ENCODE measurements at regions not wholly inside any gene's neighbourhood (a gene's known extent, or its start where the extent isn't known, plus 50 kb on each side); places are given as distances from the start of the nearest gene placed in this dataset.

DNA sequence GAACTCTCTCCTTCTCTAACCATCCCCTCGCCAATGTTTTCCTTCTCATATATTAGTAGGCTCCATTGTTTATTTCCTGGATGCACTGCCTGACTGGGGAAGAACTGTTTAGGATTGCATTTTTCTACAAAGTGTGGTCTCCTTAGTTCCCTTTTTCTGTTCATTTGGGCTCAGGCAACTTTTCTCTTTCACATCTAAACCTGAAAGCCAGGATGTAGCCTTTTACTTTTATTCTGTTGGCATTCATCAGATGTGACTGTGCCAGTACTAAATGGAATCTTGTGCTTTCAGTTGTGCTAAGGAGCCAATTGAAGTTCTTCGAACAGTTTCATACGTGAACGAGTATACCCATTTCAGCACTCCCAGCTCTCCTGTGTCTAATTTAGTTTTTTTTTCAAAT is 59.8 kb downstream of the DDIT4L start:
- ATAC-seq (no peak), DNase-seq (ENCODE audit: low spot score) (no peak)
- Mint-ChIP-seq H3K36me3 (ENCODE audit: low read depth) (no peaks in the 10 kb centered on the region), H3K27me3 (ENCODE audit: insufficient read depth, low read depth, poor library complexity) (no peaks in the 10 kb centered on the region), H3K9me3 (no peaks in the 10 kb centered on the region; the same call in 1 of the 3 replicates), H3K27ac (no peak overlapping the region), H3K4me3 (no peak overlapping the region), H3K4me1 (no peaks in the 10 kb centered on the region)
- H2AFZ ChIP-seq, result no peak overlapping the region
- no peak overlapping the region for H3K27ac ChIP-seq (ENCODE audit: low read depth)
- no peaks in the 10 kb centered on the region for H3K36me3 ChIP-seq (ENCODE audit: insufficient read depth)
- no peaks in the 10 kb centered on the region for H3K79me2 ChIP-seq (replicated peaks; ENCODE audit: insufficient read depth)
- H3K27me3 ChIP-seq (ENCODE audit: insufficient read depth), result no peaks in the 10 kb centered on the region
- H3K4me3 ChIP-seq, result no peak overlapping the region
- no peaks in the 10 kb centered on the region for H3F3A ChIP-seq (replicated peaks; ENCODE audit: low read depth)
- H4K20me1 ChIP-seq (replicated peaks; ENCODE audit: insufficient read depth), result no peaks in the 10 kb centered on the region
- TF ChIP-seq, protein P1, sequence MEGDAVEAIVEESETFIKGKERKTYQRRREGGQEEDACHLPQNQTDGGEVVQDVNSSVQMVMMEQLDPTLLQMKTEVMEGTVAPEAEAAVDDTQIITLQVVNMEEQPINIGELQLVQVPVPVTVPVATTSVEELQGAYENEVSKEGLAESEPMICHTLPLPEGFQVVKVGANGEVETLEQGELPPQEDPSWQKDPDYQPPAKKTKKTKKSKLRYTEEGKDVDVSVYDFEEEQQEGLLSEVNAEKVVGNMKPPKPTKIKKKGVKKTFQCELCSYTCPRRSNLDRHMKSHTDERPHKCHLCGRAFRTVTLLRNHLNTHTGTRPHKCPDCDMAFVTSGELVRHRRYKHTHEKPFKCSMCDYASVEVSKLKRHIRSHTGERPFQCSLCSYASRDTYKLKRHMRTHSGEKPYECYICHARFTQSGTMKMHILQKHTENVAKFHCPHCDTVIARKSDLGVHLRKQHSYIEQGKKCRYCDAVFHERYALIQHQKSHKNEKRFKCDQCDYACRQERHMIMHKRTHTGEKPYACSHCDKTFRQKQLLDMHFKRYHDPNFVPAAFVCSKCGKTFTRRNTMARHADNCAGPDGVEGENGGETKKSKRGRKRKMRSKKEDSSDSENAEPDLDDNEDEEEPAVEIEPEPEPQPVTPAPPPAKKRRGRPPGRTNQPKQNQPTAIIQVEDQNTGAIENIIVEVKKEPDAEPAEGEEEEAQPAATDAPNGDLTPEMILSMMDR (conservative IDR thresholded peaks at IDR 0.05; ENCODE audit: low read depth in 2 of 2), result no peak
- TF ChIP-seq, protein P2, sequence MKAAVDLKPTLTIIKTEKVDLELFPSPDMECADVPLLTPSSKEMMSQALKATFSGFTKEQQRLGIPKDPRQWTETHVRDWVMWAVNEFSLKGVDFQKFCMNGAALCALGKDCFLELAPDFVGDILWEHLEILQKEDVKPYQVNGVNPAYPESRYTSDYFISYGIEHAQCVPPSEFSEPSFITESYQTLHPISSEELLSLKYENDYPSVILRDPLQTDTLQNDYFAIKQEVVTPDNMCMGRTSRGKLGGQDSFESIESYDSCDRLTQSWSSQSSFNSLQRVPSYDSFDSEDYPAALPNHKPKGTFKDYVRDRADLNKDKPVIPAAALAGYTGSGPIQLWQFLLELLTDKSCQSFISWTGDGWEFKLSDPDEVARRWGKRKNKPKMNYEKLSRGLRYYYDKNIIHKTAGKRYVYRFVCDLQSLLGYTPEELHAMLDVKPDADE (IDR thresholded peaks at IDR 0.05), result no peak
- no peak for TF ChIP-seq STAT1 (IDR thresholded peaks at IDR 0.05; ENCODE audit: unreplicated experiment)
- TF ChIP-seq, protein P3, sequence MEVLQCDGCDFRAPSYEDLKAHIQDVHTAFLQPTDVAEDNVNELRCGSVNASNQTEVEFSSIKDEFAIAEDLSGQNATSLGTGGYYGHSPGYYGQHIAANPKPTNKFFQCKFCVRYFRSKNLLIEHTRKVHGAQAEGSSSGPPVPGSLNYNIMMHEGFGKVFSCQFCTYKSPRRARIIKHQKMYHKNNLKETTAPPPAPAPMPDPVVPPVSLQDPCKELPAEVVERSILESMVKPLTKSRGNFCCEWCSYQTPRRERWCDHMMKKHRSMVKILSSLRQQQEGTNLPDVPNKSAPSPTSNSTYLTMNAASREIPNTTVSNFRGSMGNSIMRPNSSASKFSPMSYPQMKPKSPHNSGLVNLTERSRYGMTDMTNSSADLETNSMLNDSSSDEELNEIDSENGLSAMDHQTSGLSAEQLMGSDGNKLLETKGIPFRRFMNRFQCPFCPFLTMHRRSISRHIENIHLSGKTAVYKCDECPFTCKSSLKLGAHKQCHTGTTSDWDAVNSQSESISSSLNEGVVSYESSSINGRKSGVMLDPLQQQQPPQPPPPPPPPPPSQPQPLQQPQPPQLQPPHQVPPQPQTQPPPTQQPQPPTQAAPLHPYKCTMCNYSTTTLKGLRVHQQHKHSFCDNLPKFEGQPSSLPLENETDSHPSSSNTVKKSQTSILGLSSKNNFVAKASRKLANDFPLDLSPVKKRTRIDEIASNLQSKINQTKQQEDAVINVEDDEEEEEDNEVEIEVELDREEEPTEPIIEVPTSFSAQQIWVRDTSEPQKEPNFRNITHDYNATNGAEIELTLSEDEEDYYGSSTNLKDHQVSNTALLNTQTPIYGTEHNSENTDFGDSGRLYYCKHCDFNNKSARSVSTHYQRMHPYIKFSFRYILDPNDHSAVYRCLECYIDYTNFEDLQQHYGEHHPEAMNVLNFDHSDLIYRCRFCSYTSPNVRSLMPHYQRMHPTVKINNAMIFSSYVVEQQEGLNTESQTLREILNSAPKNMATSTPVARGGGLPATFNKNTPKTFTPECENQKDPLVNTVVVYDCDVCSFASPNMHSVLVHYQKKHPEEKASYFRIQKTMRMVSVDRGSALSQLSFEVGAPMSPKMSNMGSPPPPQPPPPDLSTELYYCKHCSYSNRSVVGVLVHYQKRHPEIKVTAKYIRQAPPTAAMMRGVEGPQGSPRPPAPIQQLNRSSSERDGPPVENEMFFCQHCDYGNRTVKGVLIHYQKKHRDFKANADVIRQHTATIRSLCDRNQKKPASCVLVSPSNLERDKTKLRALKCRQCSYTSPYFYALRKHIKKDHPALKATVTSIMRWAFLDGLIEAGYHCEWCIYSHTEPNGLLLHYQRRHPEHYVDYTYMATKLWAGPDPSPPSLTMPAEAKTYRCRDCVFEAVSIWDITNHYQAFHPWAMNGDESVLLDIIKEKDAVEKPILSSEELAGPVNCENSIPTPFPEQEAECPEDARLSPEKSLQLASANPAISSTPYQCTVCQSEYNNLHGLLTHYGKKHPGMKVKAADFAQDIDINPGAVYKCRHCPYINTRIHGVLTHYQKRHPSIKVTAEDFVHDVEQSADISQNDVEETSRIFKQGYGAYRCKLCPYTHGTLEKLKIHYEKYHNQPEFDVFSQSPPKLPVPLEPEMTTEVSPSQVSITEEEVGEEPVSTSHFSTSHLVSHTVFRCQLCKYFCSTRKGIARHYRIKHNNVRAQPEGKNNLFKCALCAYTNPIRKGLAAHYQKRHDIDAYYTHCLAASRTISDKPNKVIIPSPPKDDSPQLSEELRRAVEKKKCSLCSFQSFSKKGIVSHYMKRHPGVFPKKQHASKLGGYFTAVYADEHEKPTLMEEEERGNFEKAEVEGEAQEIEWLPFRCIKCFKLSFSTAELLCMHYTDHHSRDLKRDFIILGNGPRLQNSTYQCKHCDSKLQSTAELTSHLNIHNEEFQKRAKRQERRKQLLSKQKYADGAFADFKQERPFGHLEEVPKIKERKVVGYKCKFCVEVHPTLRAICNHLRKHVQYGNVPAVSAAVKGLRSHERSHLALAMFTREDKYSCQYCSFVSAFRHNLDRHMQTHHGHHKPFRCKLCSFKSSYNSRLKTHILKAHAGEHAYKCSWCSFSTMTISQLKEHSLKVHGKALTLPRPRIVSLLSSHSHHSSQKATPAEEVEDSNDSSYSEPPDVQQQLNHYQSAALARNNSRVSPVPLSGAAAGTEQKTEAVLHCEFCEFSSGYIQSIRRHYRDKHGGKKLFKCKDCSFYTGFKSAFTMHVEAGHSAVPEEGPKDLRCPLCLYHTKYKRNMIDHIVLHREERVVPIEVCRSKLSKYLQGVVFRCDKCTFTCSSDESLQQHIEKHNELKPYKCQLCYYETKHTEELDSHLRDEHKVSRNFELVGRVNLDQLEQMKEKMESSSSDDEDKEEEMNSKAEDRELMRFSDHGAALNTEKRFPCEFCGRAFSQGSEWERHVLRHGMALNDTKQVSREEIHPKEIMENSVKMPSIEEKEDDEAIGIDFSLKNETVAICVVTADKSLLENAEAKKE (CRISPR knock-in tag; IDR thresholded peaks at IDR 0.05), result no peak
- no peak for TF ChIP-seq CREB1 (CRISPR knock-in tag; IDR thresholded peaks at IDR 0.05; ENCODE audit: low read depth)
- H3K4me1 ChIP-seq (ENCODE audit: insufficient read depth), result no peaks in the 10 kb centered on the region
- H3K9me2 ChIP-seq (ENCODE audit: insufficient read depth), result no peaks in the 10 kb centered on the region; the same call in 1 of the 2 replicates
- no peak overlapping the region for H3K4me2 ChIP-seq

Measured in GM23338 (cell line).